T-helper 2 cell treated with Interferon-gamma antibody and Interleukin-4, amounts not matched to agents 100 ng/mL and 5 ng/mL, for 36 hours (primary cell): ENCODE measurements at regions not wholly inside any gene's neighbourhood (a gene's known extent, or its start where the extent isn't known, plus 50 kb on each side); places are given as distances from the start of the nearest gene placed in this dataset.
"Not testable (repeated sequence)": the region's sequence is repeated elsewhere in the genome, so short reads cannot be mapped to it uniquely, and the experiment has no call there.

ENCODE experiments used
- intact Hi-C: fragments of 100-400 bp; cut with micrococcal nuclease; formaldehyde crosslinking; loops from one replicate; pipeline ENCODE4 v1.15.1; 2023

DNA sequence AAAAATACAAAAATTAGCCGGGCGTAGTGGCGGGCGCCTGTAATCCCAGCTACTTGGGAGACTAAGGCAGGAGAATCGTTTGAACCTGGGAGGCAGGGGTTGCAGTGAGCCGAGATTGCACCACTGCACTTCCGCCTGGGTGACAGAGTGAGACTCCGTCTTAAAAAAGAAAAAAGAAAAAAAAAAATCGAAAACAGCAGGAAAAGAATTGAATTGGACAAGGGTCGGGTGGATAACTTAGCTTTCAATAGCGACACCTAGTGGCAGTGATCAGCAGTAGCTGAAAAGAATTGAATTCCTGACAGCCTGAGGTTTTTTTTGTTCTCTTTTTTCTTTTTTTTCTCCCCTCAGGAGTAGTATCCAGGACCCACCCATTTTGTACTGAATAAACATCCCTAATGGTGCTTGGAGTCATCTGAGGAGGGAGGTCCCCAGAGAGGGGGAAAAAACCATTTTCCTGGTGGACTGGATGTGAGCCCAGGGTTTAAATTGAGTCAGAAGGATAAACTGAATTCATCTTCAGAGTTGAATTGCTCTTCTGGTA is 55.1 kb downstream of the CYCS start:
- intact Hi-C loops: loop anchor here (1.0 to 5.0 kb wide), 6 partner anchors 25 to 258 kb away; no protein-coding TSS in a partner anchor

DNA sequence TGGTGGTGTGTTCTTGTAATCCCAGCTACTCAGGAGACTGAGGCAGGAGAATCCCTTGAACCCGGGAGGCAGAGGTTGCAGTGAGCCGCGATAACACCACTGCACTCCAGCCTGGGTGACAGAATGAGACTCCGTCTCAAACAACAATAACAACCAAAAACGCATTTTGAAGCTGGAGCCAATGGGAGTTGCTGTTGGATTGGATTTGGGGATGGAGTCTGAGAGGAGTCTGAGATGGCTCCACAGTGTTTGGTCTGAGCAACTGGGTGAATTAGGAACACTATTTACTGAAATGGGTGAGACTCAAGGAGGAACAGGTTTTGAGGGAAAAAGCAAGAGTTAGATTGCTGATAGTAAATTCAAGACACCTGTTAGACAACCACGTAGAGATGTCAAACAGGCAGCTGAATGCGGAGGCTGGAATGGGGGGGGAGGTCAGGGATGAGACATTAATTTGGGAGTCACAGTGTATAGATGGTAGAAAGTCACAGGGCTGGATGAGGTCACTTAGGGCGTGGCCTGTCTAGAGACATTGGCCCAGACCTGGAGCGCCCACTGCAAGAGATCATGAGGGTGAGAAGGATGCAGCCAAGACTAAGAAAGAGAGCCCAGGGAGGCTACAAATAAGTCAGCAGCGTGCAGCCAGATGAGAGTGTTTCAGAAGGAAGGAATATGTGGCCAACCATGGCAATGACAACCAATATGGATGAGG is 56.4 kb downstream of the CYCS start:
- intact Hi-C loops: no loop called here

DNA sequence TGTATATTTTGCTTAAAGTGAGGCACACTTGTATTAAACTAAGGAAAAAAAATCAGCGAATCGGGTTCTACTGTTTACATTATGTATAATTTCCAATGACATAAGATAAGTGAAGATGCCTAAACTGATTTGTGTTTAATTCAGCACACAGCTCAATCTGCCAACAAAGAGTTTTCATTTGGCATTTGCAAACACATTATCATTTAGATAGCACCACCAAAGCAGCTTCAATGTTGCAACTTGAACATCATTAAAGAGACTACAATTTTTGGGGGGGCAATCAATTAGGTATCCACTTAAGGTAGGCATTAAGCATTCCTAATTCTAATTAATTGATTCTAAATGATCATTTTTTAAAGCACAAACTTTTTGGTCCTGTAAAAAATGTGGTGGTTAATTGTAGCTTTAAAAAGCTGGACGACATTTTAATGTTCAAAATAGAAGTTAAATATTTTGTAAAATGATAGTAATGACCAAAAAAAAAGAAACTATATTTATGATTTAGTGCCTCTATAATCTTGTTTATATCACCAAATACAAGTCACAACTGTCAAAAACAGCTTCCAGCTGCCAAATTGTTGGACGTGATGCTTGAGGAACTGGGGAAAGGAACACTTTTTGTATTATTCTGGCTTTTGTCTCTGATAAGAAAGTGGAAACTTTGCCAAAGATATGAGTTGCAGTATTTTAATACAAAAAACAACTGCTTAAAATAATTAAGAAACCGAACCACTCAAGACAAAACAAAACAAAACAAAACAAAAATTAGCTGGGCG is 57.1 kb downstream of the CYCS start:
- intact Hi-C loops: no loop called here

DNA sequence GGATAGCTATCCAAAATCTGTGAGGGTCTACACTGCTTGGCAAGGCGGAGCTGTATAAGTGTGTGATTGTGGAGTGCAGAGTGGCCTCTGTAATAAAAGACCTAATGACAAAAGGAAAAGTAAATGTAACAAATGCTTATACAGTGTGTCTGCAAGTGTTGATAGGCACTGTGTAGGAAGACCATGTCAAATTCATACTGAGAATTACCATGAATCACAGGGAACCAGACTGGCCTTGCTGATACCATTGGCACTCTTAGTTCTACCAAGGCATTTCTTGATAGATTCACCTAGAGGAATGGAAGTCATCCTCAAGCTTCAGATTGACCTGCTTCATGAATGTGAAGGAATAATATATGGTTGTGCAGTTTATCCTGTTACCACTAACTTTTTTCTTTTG is 58.8 kb downstream of the CYCS start:
- intact Hi-C loops: no loop called here

DNA sequence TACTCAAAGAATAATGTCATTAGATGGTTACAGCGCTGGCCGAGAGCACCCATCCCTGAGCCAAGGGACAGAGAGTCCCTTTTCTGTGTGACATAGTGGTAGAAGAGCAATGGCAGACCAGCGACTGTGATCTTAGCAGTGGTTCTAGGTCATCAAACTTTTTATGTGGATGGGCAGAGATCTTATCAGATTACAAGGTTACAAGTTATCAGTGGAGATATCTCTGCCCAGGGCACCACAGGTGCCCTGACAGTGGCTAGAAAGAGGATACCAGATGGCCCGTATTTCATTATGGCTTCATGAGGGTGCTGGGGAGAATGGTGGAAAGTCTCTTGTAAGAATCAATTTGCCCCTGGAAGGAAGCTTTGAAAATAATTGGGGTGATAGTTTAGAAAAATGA is 62.7 kb downstream of the CYCS start:
- intact Hi-C loops: loop anchor here (5.0 kb wide), 1 partner anchor 35 kb away; no protein-coding TSS in a partner anchor

DNA sequence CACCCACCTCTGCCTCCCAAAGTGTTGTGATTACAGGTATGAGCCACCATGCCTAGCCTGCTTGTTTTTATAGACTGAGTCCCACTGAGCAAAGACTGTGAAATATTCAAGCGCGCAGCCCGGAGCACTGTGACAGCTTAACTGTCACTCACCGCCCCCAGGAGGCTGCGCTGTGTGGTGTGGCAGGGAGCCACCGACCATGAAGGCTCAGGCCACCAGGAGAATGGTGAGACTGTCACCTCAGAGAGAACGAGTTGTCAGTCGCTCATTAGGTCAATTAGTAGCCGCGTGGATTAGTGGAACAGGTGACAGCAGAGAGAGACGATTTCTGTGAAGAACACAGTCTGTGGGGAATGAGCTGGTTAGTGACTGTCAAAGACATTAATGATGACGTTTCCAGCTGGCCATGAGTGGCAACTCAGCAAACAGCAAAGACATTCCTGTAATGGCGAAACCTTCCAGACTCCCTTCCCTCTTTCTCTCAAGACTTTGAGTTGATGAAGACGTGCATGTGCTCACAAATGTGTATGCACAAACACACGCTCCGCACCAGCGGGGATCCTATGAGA is 64.5 kb downstream of the CYCS start:
- intact Hi-C loops: loop anchor here (5.0 kb wide), 1 partner anchor 33 kb away; no protein-coding TSS in a partner anchor

DNA sequence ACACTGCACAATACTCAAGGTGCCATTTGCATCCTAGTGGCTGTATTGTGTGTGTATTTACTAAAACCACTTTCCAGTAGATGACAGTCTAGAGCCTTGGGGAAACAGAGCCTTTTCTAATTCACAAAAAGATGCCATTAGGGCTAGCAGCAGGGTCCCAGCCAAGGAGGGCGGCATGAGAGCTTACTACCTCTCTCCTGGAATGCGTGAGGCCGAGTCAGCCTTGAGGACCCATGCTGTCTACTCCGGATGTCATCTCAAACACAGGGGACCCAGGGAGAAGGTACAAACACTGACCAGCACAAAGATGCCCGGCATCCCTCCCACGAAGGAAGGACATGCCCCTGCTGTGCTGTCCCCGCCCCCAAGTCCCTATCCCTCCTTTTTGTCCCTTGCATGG is 65.5 kb downstream of the CYCS start:
- intact Hi-C loops: no loop called here

DNA sequence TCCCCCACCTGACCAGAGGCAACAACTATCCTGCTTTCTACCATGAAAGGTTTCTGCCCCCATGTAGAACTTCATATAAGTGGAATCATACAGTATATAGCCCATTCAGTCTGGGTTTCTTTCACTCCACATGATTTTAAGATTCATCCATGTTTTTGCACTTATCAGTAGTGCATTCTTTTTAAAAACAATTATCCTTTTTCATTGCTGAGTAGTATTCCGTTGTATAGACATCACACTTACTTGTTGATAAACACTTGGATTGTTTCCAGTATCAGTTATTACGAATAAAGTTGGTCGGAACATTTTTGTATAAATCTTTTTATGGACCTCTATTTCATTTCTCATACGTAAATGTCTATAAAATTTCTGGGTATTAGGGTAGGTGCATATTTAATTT is 68.7 kb downstream of the CYCS start:
- intact Hi-C loops: no loop called here

DNA sequence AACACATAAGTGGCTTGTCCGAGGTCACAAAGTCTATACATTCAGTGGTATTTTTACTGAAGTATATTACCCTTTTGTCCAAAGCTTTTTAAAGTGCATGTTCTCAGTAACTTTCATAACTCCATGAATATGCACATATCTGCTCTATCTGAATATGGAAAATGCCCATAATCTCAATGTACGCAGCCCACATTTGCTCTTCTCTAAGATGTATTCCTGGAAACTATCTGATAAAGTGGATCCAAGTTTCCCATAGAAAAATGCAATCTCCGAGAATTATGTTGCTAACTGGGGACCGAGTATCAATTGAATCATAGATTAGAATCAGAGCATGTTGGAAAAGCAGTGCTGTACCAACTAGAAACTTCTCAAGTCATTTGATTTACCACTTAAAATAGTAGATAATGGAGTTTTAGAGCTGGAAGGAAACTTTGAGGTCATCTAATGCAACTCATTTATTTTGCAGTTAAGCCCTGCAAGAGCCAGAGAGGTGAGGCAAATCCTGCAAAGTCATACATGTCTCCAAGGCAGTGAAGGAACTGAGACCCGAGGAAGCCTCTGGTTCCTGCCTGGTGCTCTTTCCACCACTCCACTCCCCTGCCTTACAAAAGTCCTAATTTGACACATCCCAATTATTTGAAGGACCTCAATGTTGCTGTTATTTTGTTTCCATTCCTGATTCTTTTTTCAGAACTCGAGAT is 69.4 kb downstream of the CYCS start:
- intact Hi-C loops: no loop called here

DNA sequence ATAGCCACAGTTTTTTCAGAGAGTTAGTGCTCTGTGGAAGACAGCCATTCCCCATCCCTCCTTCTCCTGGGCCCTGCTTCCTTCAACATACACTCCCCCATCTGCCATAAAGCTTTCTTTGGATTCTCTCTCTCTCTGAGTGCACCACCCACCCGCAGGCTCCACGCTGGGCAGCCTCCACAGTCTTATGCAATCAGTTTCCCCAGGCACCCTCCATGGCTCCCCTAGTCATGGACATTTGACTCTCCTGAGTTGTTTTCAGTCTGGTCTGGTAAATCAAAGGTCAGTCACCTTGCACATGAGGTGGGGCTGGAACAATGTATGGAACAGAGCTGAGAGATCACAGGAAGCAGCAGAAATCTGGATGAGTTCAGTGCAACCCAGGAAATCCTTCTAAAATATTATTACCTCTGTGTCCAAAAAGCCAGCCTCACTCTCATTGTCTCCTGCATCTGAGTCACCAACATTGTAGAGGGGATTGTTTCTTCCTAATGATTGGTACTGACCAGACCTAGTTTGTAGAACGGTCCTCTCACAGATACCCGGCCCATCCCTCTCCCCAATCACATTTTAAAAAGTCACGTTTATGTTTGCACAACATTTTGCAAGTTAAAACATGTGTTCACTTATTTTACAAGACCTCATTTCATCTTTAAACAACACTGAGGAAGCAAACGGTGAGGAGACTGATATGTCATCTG is 70.1 kb downstream of the CYCS start:
- intact Hi-C loops: no loop called here

DNA sequence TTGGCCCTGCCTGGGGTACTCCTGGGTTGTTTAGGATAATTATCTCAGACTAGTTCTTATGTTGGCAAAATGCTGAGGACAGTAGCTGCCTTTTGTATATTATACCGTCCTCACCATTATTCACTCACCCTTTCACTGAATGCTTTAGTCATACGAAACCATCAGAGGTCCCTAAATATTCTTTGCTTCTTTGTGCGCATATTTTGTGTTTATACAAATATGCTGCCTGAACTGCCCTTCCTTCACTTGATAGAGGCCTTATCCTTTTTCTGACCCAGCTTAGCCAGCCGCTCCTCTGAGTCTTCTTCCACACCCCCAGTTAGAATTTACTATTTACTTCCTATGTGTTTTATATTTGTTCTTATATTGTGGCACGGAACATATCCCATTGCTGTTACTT is 70.2 kb upstream of the OSBPL3 start:
- intact Hi-C loops: no loop called here

DNA sequence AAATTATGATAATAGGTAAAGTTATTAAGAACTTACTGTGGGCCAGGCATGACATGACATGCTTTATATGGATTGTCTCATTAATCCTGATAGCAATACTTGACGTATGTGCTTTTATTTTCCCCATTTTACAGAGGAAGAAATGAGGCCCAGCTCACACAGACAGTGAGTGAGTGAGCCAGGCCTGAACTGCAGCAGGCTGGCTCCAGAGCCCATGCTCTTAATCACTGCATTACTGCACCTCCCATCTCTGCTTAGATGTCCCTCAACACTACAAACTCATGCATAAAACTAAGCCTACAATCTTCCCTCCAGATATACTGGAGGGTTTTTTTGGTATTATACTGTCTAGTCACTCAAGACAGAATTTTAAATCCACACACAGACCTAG is 68.5 kb upstream of the OSBPL3 start:
- intact Hi-C loops: no loop called here

DNA sequence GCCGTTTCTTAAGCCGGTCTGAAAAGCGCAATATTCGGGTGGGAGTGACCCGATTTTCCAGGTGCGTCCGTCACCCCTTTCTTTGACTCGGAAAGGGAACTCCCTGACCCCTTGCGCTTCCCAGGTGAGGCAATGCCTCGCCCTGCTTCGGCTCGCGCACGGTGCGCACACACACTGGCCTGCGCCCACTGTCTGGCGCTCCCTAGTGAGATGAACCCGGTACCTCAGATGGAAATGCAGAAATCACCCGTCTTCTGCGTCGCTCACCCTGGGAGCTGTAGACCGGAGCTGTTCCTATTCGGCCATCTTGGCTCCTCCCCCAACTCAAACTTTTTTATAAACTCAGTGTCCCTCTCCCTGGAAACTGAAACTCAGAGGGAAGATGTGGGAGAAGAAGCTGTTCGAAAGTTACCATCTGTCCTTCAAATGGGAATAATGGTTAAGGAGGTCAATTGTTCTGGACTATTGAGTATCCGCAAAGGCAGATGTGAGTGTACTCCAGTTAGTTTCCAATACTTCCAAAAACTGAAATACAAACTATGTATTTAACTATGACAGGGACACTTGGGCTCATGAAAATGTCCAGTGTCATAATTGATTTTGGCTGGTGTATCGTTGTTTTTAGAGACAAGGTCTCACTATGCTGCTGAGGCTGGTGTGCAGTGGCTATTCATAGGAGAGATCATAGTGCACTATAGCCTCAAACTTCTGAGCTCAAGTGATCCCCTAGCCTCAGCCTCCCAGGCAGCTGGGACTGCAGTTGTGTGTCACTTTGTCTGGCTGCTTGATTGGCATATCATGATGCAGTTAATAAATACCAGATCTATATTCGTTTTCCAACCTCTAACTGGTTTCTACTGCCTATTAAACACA is 67.8 kb upstream of the OSBPL3 start:
- intact Hi-C loops: not testable (repeated sequence)

DNA sequence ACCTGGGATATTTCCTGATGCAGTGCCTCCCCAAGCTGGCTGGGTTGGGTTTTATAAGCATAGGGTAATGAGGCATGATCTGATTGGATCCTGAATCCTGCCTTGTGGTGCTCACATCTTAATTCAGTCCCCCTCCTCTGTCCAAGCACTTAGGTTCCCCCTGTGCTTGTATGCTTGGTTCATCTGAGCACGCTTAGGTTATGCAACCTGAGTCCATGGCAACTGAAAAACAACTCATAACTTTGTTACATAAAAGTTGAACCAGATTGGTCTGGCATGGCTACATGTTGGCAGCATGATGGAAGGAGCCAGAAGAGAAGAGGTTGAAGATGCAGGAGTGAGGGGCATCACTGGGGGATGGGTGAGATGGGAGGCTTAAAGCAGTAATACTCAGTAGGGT is 57.3 kb upstream of the OSBPL3 start:
- intact Hi-C loops: no loop called here

DNA sequence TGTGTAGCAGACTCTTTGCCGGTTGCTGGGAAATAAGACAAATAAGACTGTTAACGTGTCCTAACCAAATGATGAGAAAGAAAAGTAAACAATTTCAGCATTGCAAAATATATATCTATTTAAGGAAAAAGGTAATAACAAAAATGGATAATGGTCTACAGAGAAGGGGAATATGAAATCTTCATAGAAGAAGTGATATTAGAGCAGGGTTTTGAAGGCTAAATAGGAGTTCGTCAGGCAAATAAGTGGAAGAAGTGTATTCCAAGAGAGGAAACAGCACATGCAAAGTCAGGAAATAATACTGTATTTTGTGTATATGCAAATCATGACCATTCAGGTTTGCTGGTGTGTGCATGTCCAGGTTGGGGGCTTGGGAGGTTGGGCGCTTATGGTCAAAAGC is 55.3 kb upstream of the OSBPL3 start:
- intact Hi-C loops: no loop called here

DNA sequence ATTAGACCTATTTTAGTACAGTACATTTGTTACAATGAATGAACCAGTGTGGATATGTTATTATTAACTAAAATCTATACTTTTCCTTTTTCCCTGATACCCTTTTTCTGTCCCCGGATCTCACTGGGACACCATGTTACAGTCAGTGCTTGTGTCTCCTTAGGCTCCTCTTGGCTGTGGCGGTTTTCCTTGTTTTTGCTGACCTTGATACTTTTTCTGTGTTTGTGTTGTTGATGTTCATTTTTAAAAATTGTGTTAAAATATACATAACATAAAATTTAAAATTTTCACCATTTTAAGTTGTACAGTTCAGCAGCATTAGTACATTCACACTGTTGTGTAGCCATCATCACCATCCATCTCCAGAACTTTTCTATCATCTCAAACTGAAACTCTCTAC is 54.2 kb upstream of the OSBPL3 start:
- intact Hi-C loops: no loop called here

DNA sequence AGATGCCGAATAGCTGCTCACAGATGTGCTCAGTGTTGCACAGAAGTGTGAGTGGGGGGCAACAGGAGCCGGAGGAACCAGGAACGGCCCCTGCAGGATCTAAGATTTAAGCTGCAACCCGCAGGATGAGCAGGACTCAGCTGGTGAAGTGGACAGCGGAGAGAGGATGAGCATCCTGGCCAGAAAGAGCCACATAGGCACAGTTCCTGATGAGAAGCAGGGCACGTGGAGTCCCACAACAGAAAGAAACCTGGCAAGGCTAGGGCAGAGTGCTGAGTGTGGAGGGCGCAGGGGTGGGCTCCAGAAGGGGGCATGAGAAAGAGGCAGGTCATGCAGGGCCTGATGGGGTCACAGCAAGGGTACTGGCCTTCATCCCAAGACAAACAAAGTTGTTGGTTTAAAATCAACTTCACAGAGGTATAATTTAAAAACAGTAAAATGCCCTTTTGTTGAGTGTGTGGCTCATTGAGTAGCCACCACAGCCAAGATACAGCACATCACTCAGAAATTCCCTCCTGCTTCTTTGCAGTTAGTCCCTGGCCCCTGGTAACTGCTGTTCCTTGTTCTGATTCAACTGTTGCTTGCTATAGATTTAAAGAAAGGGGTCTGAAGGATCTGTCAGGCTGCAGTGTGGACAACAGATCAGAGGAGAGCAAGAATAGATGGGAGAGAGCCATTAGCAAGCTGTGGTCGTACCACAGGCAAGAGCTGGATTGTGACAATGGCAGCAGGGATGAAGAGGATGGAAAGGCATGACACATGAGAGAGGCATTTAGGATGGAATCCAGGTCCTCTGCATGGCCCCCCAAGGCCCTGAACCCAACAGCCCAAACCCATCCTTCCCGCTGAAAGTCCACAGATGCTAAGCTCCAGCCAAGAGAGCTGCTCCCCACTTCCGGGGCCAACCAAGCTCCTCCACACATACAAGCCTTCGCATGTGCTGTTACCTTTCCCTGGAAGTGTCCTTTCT is 53.1 kb upstream of the OSBPL3 start:
- intact Hi-C loops: no loop called here

DNA sequence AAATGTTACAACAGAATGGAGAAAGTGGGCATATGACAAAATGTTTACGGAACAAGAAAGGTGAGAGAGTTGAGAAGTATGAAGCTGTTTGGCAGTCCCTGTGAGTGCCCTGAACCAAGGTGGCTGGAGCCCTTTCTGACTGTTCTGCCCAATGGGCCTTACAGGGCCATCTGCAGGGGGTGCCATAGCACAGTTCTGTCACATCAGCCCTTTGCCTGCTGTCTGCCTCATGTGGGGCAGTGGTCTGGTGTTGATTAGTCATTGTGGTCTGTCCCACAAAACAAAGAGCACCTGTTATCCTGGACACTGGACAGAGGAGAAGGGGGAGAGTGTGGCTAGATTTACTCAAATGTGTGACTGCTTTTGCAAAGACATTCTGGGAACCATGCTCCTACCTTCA is 51.5 kb upstream of the OSBPL3 start:
- intact Hi-C loops: no loop called here

DNA sequence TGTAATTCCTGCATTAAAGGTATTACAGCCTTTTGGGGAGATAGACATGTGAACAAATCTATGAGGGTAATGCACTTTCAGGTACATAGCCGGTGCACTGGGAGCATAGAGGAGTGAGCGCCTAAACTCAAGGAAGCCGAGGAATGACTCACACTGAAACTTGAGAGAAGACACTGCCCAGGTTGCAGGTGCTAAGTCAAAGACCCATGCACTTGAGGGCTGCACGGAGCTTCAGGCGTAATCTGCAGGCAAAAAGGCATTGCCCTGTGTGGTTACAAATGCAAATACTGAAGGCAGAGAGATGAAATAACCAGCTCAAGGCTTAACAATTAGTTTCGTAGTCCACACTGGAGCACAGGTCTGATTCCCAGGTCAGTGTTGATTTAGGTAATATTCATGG is 51.0 kb upstream of the OSBPL3 start:
- intact Hi-C loops: no loop called here
